Smooth muscle cell (in vitro differentiated cells): ENCODE measurements at regions not wholly inside any gene's neighbourhood (a gene's known extent, or its start where the extent isn't known, plus 50 kb on each side); places are given as distances from the start of the nearest gene placed in this dataset.

Experiments used
- DNase-seq: peaks from one replicate; lab custom pipeline; 2025; ENCODE audit not compliant: unreplicated experiment; lab: John Stamatoyannopoulos, UW
- H2AFZ ChIP-seq: fragments of 200-600 bp; sonication (generic); 2 replicates; pipeline ENCODE4 v1.6.0; 2016; ENCODE audit warnings: antibody characterized with exemption, low read depth, mild to moderate bottlenecking
- H3F3A ChIP-seq: fragments of 200-600 bp; sonication (generic); 2 replicates; pipeline ENCODE4 v1.6.0; 2017; ENCODE audit warnings: antibody characterized with exemption, low read depth
- H3K27ac ChIP-seq: fragments of 200-600 bp; sonication (generic); 2 replicates; pipeline ENCODE4 v1.5.1; 2016; ENCODE audit warnings: low read depth, mild to moderate bottlenecking
- H3K27me3 ChIP-seq: fragments of 200-600 bp; sonication (generic); 2 replicates; pipeline ENCODE4 v1.6.1; 2016; ENCODE audit warnings: low read depth, mild to moderate bottlenecking
- H3K36me3 ChIP-seq: fragments of 200-600 bp; sonication (generic); 2 replicates; pipeline ENCODE4 v1.5.1; 2016; ENCODE audit warnings: low read depth
- H3K4me1 ChIP-seq: fragments of 200-600 bp; sonication (generic); 2 replicates; pipeline ENCODE4 v1.5.1; 2016; ENCODE audit warnings: low read depth
- H3K4me2 ChIP-seq: fragments of 200-600 bp; sonication (generic); 2 replicates; pipeline ENCODE4 v1.6.0; 2016; ENCODE audit warnings: mild to moderate bottlenecking
- H3K4me3 ChIP-seq: fragments of 200-600 bp; sonication (generic); 2 replicates; pipeline ENCODE4 v1.5.1; 2016; ENCODE audit warnings: mild to moderate bottlenecking
- H3K79me2 ChIP-seq: fragments of 200-600 bp; sonication (generic); 2 replicates; pipeline ENCODE4 v1.6.0; 2016; ENCODE audit warnings: low read depth, mild to moderate bottlenecking
- H3K9ac ChIP-seq: fragments of 200-600 bp; sonication (generic); 2 replicates; pipeline ENCODE4 v1.6.0; 2016; ENCODE audit warnings: low read depth
- H3K9me3 ChIP-seq: fragments of 200-600 bp; sonication (generic); replicated peaks from 2 replicates; pipeline ENCODE4 v1.5.1; 2016; ENCODE audit warnings: low read depth
- H4K20me1 ChIP-seq: fragments of 200-600 bp; sonication (generic); 2 replicates; pipeline ENCODE4 v1.6.0; 2016; ENCODE audit warnings: low read depth
- WGBS: methylation state at CpG from one replicate; pipeline ENCODE4 v1.1.7; 2016; ENCODE audit warnings: low lambda C conversion rate; 5-methylcytosine and 5-hydroxymethylcytosine counted together
- TF ChIP-seq, protein P1 (sequence below): fragments of 200-600 bp; sonication (generic); IDR thresholded peaks from 2 replicates; pipeline ENCODE4 v1.5.1; 2017; ENCODE audit warnings: borderline replicate concordance, mild to moderate bottlenecking, antibody characterized with exemption; ENCODE audit not compliant: insufficient read depth, poor library complexity, severe bottlenecking

DNA sequence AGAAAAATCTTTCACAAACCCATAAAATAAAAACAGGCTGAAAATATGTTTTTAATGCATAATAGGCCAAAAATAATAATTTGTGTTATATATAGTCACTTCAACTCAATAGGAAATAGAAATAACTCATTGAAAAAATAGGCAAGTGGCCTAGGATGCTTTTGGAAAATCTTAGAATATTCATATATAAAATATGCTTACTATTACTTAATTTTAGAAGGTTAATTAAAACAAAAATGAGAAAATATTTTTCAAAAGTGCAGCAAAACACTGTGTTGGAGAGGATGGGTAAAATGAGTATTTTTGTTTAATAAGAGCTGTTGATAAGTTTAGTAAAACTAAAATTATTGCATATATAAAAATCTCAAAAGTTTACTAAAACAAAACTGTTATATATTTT, 308.0 kb upstream of the ATXN7L3B start:
- no peaks in the 10 kb centered on the region for H4K20me1 ChIP-seq
- no peaks in the 10 kb centered on the region for H3K27me3 ChIP-seq
- H2AFZ ChIP-seq, result no peak overlapping the region
- H3K9me3 ChIP-seq, result no peaks in the 10 kb centered on the region
- no peaks in the 10 kb centered on the region for H3K36me3 ChIP-seq
- H3K4me2 ChIP-seq, result no peak overlapping the region
- no peaks in the 10 kb centered on the region for H3K4me1 ChIP-seq
- no peaks in the 10 kb centered on the region for H3F3A ChIP-seq
- TF ChIP-seq, protein P1, sequence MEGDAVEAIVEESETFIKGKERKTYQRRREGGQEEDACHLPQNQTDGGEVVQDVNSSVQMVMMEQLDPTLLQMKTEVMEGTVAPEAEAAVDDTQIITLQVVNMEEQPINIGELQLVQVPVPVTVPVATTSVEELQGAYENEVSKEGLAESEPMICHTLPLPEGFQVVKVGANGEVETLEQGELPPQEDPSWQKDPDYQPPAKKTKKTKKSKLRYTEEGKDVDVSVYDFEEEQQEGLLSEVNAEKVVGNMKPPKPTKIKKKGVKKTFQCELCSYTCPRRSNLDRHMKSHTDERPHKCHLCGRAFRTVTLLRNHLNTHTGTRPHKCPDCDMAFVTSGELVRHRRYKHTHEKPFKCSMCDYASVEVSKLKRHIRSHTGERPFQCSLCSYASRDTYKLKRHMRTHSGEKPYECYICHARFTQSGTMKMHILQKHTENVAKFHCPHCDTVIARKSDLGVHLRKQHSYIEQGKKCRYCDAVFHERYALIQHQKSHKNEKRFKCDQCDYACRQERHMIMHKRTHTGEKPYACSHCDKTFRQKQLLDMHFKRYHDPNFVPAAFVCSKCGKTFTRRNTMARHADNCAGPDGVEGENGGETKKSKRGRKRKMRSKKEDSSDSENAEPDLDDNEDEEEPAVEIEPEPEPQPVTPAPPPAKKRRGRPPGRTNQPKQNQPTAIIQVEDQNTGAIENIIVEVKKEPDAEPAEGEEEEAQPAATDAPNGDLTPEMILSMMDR, result no peak
- no peak for DNase-seq
- H3K9ac ChIP-seq, result no peak overlapping the region
- no peak overlapping the region for H3K27ac ChIP-seq
- H3K79me2 ChIP-seq, result no peaks in the 10 kb centered on the region
- no peak overlapping the region for H3K4me3 ChIP-seq

DNA sequence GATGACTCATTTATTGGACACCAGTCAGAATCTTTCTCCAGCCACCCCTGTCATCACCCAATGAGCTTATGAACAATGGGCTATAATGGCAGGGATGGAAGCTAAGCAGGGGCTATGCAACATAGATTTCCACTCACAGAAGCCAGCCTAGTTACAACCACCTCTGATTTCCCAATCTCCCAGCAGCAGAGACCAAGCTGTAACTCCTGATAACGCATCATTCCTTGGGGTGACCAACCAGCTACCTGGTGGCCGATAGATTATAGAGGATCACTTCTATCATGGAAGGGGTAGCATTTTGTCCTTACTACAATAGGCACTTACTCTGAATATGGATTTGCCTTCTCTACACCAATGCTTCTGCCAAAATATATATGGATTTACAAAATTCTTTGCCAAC, 302.3 kb upstream of the ATXN7L3B start:
- WGBS, result 82% methylated on average over 2 of the region's 2 CpGs
- Histone ChIP-seq H3K27ac (no peak overlapping the region), H3K9ac (no peak overlapping the region), H3F3A (no peaks in the 10 kb centered on the region), H4K20me1 (no peaks in the 10 kb centered on the region), H3K36me3 (no peaks in the 10 kb centered on the region), H3K27me3 (no peaks in the 10 kb centered on the region), H3K9me3 (peaks cover 4% of the 10 kb centered on the region), H2AFZ (no peak overlapping the region), H3K79me2 (no peaks in the 10 kb centered on the region), H3K4me3 (no peak overlapping the region), H3K4me2 (no peak overlapping the region), H3K4me1 (no peaks in the 10 kb centered on the region)
- TF ChIP-seq, protein P1, result no peak
- DNase-seq, result no peak

- Histone ChIP-seq H3K4me3 (no peak overlapping the region), H3F3A (no peaks in the 10 kb centered on the region), H3K4me2 (no peak overlapping the region), H3K79me2 (no peaks in the 10 kb centered on the region), H3K9me3 (peaks cover 4% of the 10 kb centered on the region), H3K27me3 (no peaks in the 10 kb centered on the region), H3K27ac (no peak overlapping the region), H3K4me1 (no peaks in the 10 kb centered on the region), H3K36me3 (no peaks in the 10 kb centered on the region), H3K9ac (no peak overlapping the region), H4K20me1 (no peaks in the 10 kb centered on the region), H2AFZ (no peak overlapping the region)
- TF ChIP-seq, protein P1, result no peak
- WGBS, result 89% methylated on average over 1 of the region's 1 CpG
- DNase-seq, result no peak
Measured at GRCh38 chr12:74241341-74241740, 296.3 kb upstream of the ATXN7L3B start.

GRCh38 chr12:74242088-74242487, 295.5 kb upstream of the ATXN7L3B start:
- no peak for DNase-seq
- 85% methylated on average over 2 of the region's 2 CpGs for WGBS

More at GRCh38 chr12:74242088-74242487, 295.5 kb upstream of the ATXN7L3B start:
- no peak overlapping the region for H3K9ac ChIP-seq
- H4K20me1 ChIP-seq, result no peaks in the 10 kb centered on the region
- H3F3A ChIP-seq, result no peaks in the 10 kb centered on the region
- no peak overlapping the region for H2AFZ ChIP-seq
- no peak overlapping the region for H3K4me3 ChIP-seq
- peaks cover 4% of the 10 kb centered on the region for H3K9me3 ChIP-seq
- no peak overlapping the region for H3K4me2 ChIP-seq
- TF ChIP-seq, protein P1, result no peak
- H3K36me3 ChIP-seq, result no peaks in the 10 kb centered on the region
- no peaks in the 10 kb centered on the region for H3K27me3 ChIP-seq
- no peak overlapping the region for H3K27ac ChIP-seq
- H3K79me2 ChIP-seq, result no peaks in the 10 kb centered on the region
- H3K4me1 ChIP-seq, result no peaks in the 10 kb centered on the region
